Fibroblast of lung (primary cell): ENCODE measurements at regions not wholly inside any gene's neighbourhood (a gene's known extent, or its start where the extent isn't known, plus 50 kb on each side); places are given as distances from the start of the nearest gene placed in this dataset.

ENCODE experiments used
- CTCF ChIP-seq, 2 donors: IDR thresholded peaks in 1 of 2; conservative IDR thresholded peaks in 1 of 2; 1 replicate in 1 of 2; 2 replicates in 1 of 2; pipeline ENCODE4 v1.5.1; 2011 to 2012; ENCODE audit warnings: low read length in 2 of 2, control low read depth in 1 of 2, inconsistent platforms in 1 of 2, low read depth in 1 of 2, mild to moderate bottlenecking in 1 of 2
- EZH2 ChIP-seq: IDR thresholded peaks from 2 replicates; pipeline ENCODE4 v1.5.1; 2012; ENCODE audit warnings: low read length, control low read depth, mild to moderate bottlenecking; ENCODE audit errors: missing control alignments

- TF ChIP-seq CTCF (conservative IDR thresholded peaks at IDR 0.05 in 1 of 2, IDR thresholded peaks at IDR 0.05 in 1 of 2; ENCODE audit: low read depth in 1 of 2, low read length in 2 of 2) (no peak), EZH2 (no peak)
Observed at GRCh38 chr12:88957358-88957757, 377.1 kb upstream of the KITLG start.
